IMR-90 (cell line): ENCODE measurements at regions not wholly inside any gene's neighbourhood (a gene's known extent, or its start where the extent isn't known, plus 50 kb on each side); places are given as distances from the start of the nearest gene placed in this dataset.

Experiments
- ATAC-seq: fragments of 200-7000 bp; cut with Tn5 transposase; 2 replicates; pipeline ENCODE4 v1.9.1; 2020; ENCODE audit warnings: low read depth, mild to moderate bottlenecking, moderate library complexity
- BruUV-seq: library from RNA; stranded (reverse); fragments of 400-500 nt; replicated peaks from 2 replicates; lab custom pipeline; 2021; lab: Mats Ljungman, UMichigan
- CTCF ChIA-PET: fragments of 300-600 bp; formaldehyde crosslinking; extraction: SDS; loops from one replicate; lab custom pipeline; 2021; ENCODE audit warnings: antibody characterized with exemption; lab: Yijun Ruan, JAX
- POLR2A ChIA-PET: fragments of 300-600 bp; sonication (Branson Sonifier 250); formaldehyde crosslinking; loops from one replicate; lab custom pipeline; 2022; ENCODE audit warnings: antibody characterized with exemption; ENCODE audit not compliant: unreplicated experiment; lab: Charles Lee
- DNase-seq: peaks from one replicate; pipeline ENCODE4 v3.0.0; 2013
- H2AFZ ChIP-seq: replicated peaks from 2 replicates; pipeline ENCODE3; 2013; ENCODE audit warnings: low read length, mild to moderate bottlenecking; ENCODE audit not compliant: poor library complexity
- H2AK5ac ChIP-seq: 2 replicates; pipeline ENCODE4 v1.6.1; 2013; ENCODE audit warnings: low read depth, low read length, inconsistent platforms
- H2AK9ac ChIP-seq: replicated peaks from 2 replicates; pipeline ENCODE3; 2013; ENCODE audit warnings: mild to moderate bottlenecking, low read depth, low read length, moderate library complexity; ENCODE audit not compliant: poor library complexity
- H2BK120ac ChIP-seq: 2 replicates; pipeline ENCODE4 v1.6.1; 2013; ENCODE audit warnings: low read depth, low read length, inconsistent platforms
- H2BK15ac ChIP-seq: 3 replicates; pipeline ENCODE4 v1.6.1; 2013; ENCODE audit warnings: low read depth, low read length, inconsistent platforms
- H2BK20ac ChIP-seq: 2 replicates; pipeline ENCODE4 v1.6.1; 2013; ENCODE audit warnings: low read depth, mild to moderate bottlenecking, inconsistent platforms, low read length, moderate library complexity
- H2BK5ac ChIP-seq: 2 replicates; pipeline ENCODE4 v1.6.1; 2013; ENCODE audit warnings: mild to moderate bottlenecking, low read depth, low read length, inconsistent platforms; ENCODE audit not compliant: poor library complexity, severe bottlenecking
- H3K14ac ChIP-seq: replicated peaks from 2 replicates; pipeline ENCODE4 v1.6.1; 2013; ENCODE audit warnings: low read depth, low read length, inconsistent platforms
- H3K18ac ChIP-seq: 2 replicates; pipeline ENCODE4 v1.6.1; 2013; ENCODE audit warnings: low read depth, low read length, control low read depth
- H3K23ac ChIP-seq: 2 replicates; pipeline ENCODE4 v1.6.1; 2013; ENCODE audit warnings: low read depth, low read length, inconsistent platforms
- H3K27ac ChIP-seq: 2 replicates; pipeline ENCODE4 v1.5.1; 2013; ENCODE audit warnings: mild to moderate bottlenecking, control low read depth, low read length; ENCODE audit not compliant: insufficient read depth
- H3K27me3 ChIP-seq: 2 replicates; pipeline ENCODE4 v1.6.1; 2013; ENCODE audit warnings: low read length; ENCODE audit not compliant: control insufficient read depth, insufficient read depth
- H3K36me3 ChIP-seq: 2 replicates; pipeline ENCODE4 v1.6.1; 2013; ENCODE audit warnings: low read length, mixed read lengths; ENCODE audit not compliant: control insufficient read depth, insufficient read depth
- H3K4ac ChIP-seq: 2 replicates; pipeline ENCODE4 v1.6.1; 2013; ENCODE audit warnings: low read depth, low read length, inconsistent platforms
- H3K4me1 ChIP-seq: 2 replicates; pipeline ENCODE4 v1.6.1; 2013; ENCODE audit warnings: low read length, mixed read lengths; ENCODE audit not compliant: control insufficient read depth, insufficient read depth
- H3K4me2 ChIP-seq: 2 replicates; pipeline ENCODE4 v1.6.1; 2013; ENCODE audit warnings: low read depth, mild to moderate bottlenecking, control low read depth, low read length, moderate library complexity
- H3K4me3 ChIP-seq: 2 replicates; pipeline ENCODE4 v1.5.1; 2013; ENCODE audit warnings: low read depth, mild to moderate bottlenecking, control low read depth, low read length, moderate library complexity; ENCODE audit not compliant: insufficient read depth
- H3K56ac ChIP-seq: 2 replicates; pipeline ENCODE4 v1.6.1; 2013; ENCODE audit warnings: low read length, inconsistent platforms; ENCODE audit not compliant: insufficient read depth; ENCODE audit errors: extremely low read depth
- H3K79me1 ChIP-seq, 2 experiments: 2 replicates each; pipeline ENCODE4 v1.6.1; 2013; ENCODE audit warnings: low read length in 2 of 2, inconsistent platforms in 1 of 2, low read depth in 1 of 2
- H3K9ac ChIP-seq: 2 replicates; pipeline ENCODE4 v1.6.1; 2013; ENCODE audit warnings: low read depth, low read length, control low read depth
- H3K9me1 ChIP-seq: 2 replicates; pipeline ENCODE4 v1.6.1; 2013; ENCODE audit warnings: low read length, inconsistent platforms; ENCODE audit not compliant: insufficient read depth
- H3K9me3 ChIP-seq: 2 replicates; pipeline ENCODE4 v1.6.1; 2013; ENCODE audit warnings: low read length; ENCODE audit not compliant: control insufficient read depth, insufficient read depth
- H4K20me1 ChIP-seq: 2 replicates; pipeline ENCODE4 v1.6.1; 2013; ENCODE audit warnings: low read length, inconsistent platforms; ENCODE audit not compliant: insufficient read depth
- H4K5ac ChIP-seq: 2 replicates; pipeline ENCODE4 v1.6.1; 2013; ENCODE audit warnings: mild to moderate bottlenecking, low read depth, low read length, control low read depth
- H4K8ac ChIP-seq, 2 experiments: 2 replicates each; pipeline ENCODE4 v1.6.1; 2013; ENCODE audit warnings: low read depth in 2 of 2, low read length in 2 of 2, control low read depth in 1 of 2, inconsistent platforms in 1 of 2
- H4K91ac ChIP-seq: 2 replicates; pipeline ENCODE4 v1.6.1; 2013; ENCODE audit warnings: low read depth, low read length, inconsistent platforms; ENCODE audit not compliant: insufficient read depth
- BHLHE40 ChIP-seq: fragments of 150-350 bp; IDR thresholded peaks from 2 replicates; pipeline ENCODE4 v1.6.1; 2016; ENCODE audit warnings: mild to moderate bottlenecking, low read depth, low read length
- CHD1 ChIP-seq: IDR thresholded peaks from 2 replicates; pipeline ENCODE4 v1.6.1; 2012; ENCODE audit warnings: low read depth, low read length, improper control_type of control experiment
- ELK1 ChIP-seq: fragments of 150-350 bp; IDR thresholded peaks from 2 replicates; pipeline ENCODE4 v1.6.1; 2016; ENCODE audit warnings: low read depth, mild to moderate bottlenecking, low read length, moderate library complexity, borderline replicate concordance
- MAFK ChIP-seq: IDR thresholded peaks from 2 replicates; pipeline ENCODE4 v1.6.1; 2012; ENCODE audit warnings: low read depth, low read length, improper control_type of control experiment
- NFE2L2 ChIP-seq: fragments of 150-350 bp; IDR thresholded peaks from 2 replicates; pipeline ENCODE4 v1.6.1; 2016; ENCODE audit warnings: low read depth, mild to moderate bottlenecking, low read length
- RAD21 ChIP-seq: IDR thresholded peaks from 2 replicates; pipeline ENCODE4 v1.6.1; 2012; ENCODE audit warnings: low read length, improper control_type of control experiment
- SMC3 ChIP-seq: fragments of 150-350 bp; IDR thresholded peaks from 2 replicates; pipeline ENCODE4 v1.6.1; 2016; ENCODE audit warnings: low read depth, mild to moderate bottlenecking, antibody characterized with exemption, low read length, moderate library complexity
- WGBS, 2 experiments: methylation state at CpG; one replicate each; pipeline versions ENCODE4 v1.1.5 to v1.1.7; 2013; ENCODE audit warnings: missing lambda C conversion rate in 2 of 2; ENCODE audit not compliant: insufficient read length in 1 of 2; ENCODE audit errors: extremely low coverage in 2 of 2; 5-methylcytosine and 5-hydroxymethylcytosine counted together
- dilution Hi-C: fragments of 300-500 bp; cut with HindIII; formaldehyde crosslinking; loops from one replicate; pipeline ENCODE4 v1.14.3; 2018; ENCODE audit warnings: low sequenced_read_pairs; ENCODE audit not compliant: unreplicated experiment
- in situ Hi-C: fragments of 300-500 bp; cut with MboI; formaldehyde crosslinking; loops from 3 replicates; pipeline ENCODE4 v1.14.3; 2019; ENCODE audit warnings: low sequenced_read_pairs, inconsistent platforms, mixed read lengths
- intact Hi-C: fragments of 100-400 bp; cut with micrococcal nuclease; formaldehyde crosslinking; loops from 2 replicates; pipeline ENCODE4 v1.10.0; 2022

- Histone ChIP-seq H2BK120ac (no peak overlapping the region), H3K4ac (no peak overlapping the region), H3K9ac (no peak overlapping the region), H3K9me3 (no peaks in the 10 kb centered on the region), H3K79me1 (no peaks in the 10 kb centered on the region), H4K5ac (no peak overlapping the region), H2AFZ (no peak overlapping the region), H4K8ac (no peak overlapping the region), H2BK15ac (no peak overlapping the region), H4K20me1 (no peaks in the 10 kb centered on the region), H3K23ac (no peak overlapping the region), H2BK20ac (no peak overlapping the region), H3K9me1 (no peaks in the 10 kb centered on the region), H3K27me3 (no peaks in the 10 kb centered on the region), H3K4me1 (no peaks in the 10 kb centered on the region), H4K91ac (no peak overlapping the region), H3K14ac (no peak overlapping the region), H2BK5ac (no peak overlapping the region), H3K4me2 (no peak overlapping the region), H3K56ac (no peak overlapping the region), H3K36me3 (no peaks in the 10 kb centered on the region), H2AK9ac (no peak overlapping the region), H3K4me3 (no peak overlapping the region), H3K18ac (no peak overlapping the region), H3K27ac (no peak overlapping the region), H2AK5ac (no peak overlapping the region)
- dilution Hi-C loops (no loop called here), in situ Hi-C loops (no loop called here), intact Hi-C loops (no loop called here)
- 82% methylated on average over 4 of the region's 4 CpGs; no CpG with 5 or more reads in 1 of the 2 experiments for WGBS, 2 experiments
- no TSS peak for BruUV-seq
- TF ChIP-seq RAD21 (no peak), ELK1 (no peak), BHLHE40 (no peak), MAFK (no peak), SMC3 (no peak), CHD1 (no peak), NFE2L2 (no peak)
- ChIA-PET CTCF (no interaction called here), POLR2A (interaction anchor here (0.5 kb wide), 1 partner anchor 364 kb away, joined by 5 read pairs; no protein-coding TSS in a partner anchor)
- peak; percentile 6 for DNase-seq
- ATAC-seq = no peak
These were observed 156.1 kb downstream of the LURAP1L start for GRCh38 chr9:12930906-12931305.
